IMR-90 (cell line): ENCODE measurements at regions not wholly inside any gene's neighbourhood (a gene's known extent, or its start where the extent isn't known, plus 50 kb on each side); places are given as distances from the start of the nearest gene placed in this dataset.

ENCODE experiments used
- ATAC-seq: fragments of 200-7000 bp; cut with Tn5 transposase; 2 replicates; pipeline ENCODE4 v1.9.1; 2020; ENCODE audit warnings: low read depth, mild to moderate bottlenecking, moderate library complexity
- BruUV-seq: library from RNA; stranded (reverse); fragments of 400-500 nt; replicated peaks from 2 replicates; lab custom pipeline; 2021; lab: Mats Ljungman, UMichigan
- CTCF ChIA-PET: fragments of 300-600 bp; formaldehyde crosslinking; extraction: SDS; loops from one replicate; lab custom pipeline; 2021; ENCODE audit warnings: antibody characterized with exemption; lab: Yijun Ruan, JAX
- POLR2A ChIA-PET: fragments of 300-600 bp; sonication (Branson Sonifier 250); formaldehyde crosslinking; loops from one replicate; lab custom pipeline; 2022; ENCODE audit warnings: antibody characterized with exemption; ENCODE audit not compliant: unreplicated experiment; lab: Charles Lee
- DNase-seq: peaks from one replicate; pipeline ENCODE4 v3.0.0; 2013
- H2AFZ ChIP-seq: replicated peaks from 2 replicates; pipeline ENCODE3; 2013; ENCODE audit warnings: low read length, mild to moderate bottlenecking; ENCODE audit not compliant: poor library complexity
- H2AK5ac ChIP-seq: 2 replicates; pipeline ENCODE4 v1.6.1; 2013; ENCODE audit warnings: low read depth, low read length, inconsistent platforms
- H2AK9ac ChIP-seq: replicated peaks from 2 replicates; pipeline ENCODE3; 2013; ENCODE audit warnings: mild to moderate bottlenecking, low read depth, low read length, moderate library complexity; ENCODE audit not compliant: poor library complexity
- H2BK120ac ChIP-seq: 2 replicates; pipeline ENCODE4 v1.6.1; 2013; ENCODE audit warnings: low read depth, low read length, inconsistent platforms
- H2BK15ac ChIP-seq: 3 replicates; pipeline ENCODE4 v1.6.1; 2013; ENCODE audit warnings: low read depth, low read length, inconsistent platforms
- H2BK20ac ChIP-seq: 2 replicates; pipeline ENCODE4 v1.6.1; 2013; ENCODE audit warnings: low read depth, mild to moderate bottlenecking, inconsistent platforms, low read length, moderate library complexity
- H2BK5ac ChIP-seq: 2 replicates; pipeline ENCODE4 v1.6.1; 2013; ENCODE audit warnings: mild to moderate bottlenecking, low read depth, low read length, inconsistent platforms; ENCODE audit not compliant: poor library complexity, severe bottlenecking
- H3K14ac ChIP-seq: replicated peaks from 2 replicates; pipeline ENCODE4 v1.6.1; 2013; ENCODE audit warnings: low read depth, low read length, inconsistent platforms
- H3K18ac ChIP-seq: 2 replicates; pipeline ENCODE4 v1.6.1; 2013; ENCODE audit warnings: low read depth, low read length, control low read depth
- H3K23ac ChIP-seq: 2 replicates; pipeline ENCODE4 v1.6.1; 2013; ENCODE audit warnings: low read depth, low read length, inconsistent platforms
- H3K27ac ChIP-seq: 2 replicates; pipeline ENCODE4 v1.5.1; 2013; ENCODE audit warnings: mild to moderate bottlenecking, control low read depth, low read length; ENCODE audit not compliant: insufficient read depth
- H3K27me3 ChIP-seq: 2 replicates; pipeline ENCODE4 v1.6.1; 2013; ENCODE audit warnings: low read length; ENCODE audit not compliant: control insufficient read depth, insufficient read depth
- H3K36me3 ChIP-seq: 2 replicates; pipeline ENCODE4 v1.6.1; 2013; ENCODE audit warnings: low read length, mixed read lengths; ENCODE audit not compliant: control insufficient read depth, insufficient read depth
- H3K4ac ChIP-seq: 2 replicates; pipeline ENCODE4 v1.6.1; 2013; ENCODE audit warnings: low read depth, low read length, inconsistent platforms
- H3K4me1 ChIP-seq: 2 replicates; pipeline ENCODE4 v1.6.1; 2013; ENCODE audit warnings: low read length, mixed read lengths; ENCODE audit not compliant: control insufficient read depth, insufficient read depth
- H3K4me2 ChIP-seq: 2 replicates; pipeline ENCODE4 v1.6.1; 2013; ENCODE audit warnings: low read depth, mild to moderate bottlenecking, control low read depth, low read length, moderate library complexity
- H3K4me3 ChIP-seq: 2 replicates; pipeline ENCODE4 v1.5.1; 2013; ENCODE audit warnings: low read depth, mild to moderate bottlenecking, control low read depth, low read length, moderate library complexity; ENCODE audit not compliant: insufficient read depth
- H3K56ac ChIP-seq: 2 replicates; pipeline ENCODE4 v1.6.1; 2013; ENCODE audit warnings: low read length, inconsistent platforms; ENCODE audit not compliant: insufficient read depth; ENCODE audit errors: extremely low read depth
- H3K79me1 ChIP-seq, 2 experiments: 2 replicates each; pipeline ENCODE4 v1.6.1; 2013; ENCODE audit warnings: low read length in 2 of 2, inconsistent platforms in 1 of 2, low read depth in 1 of 2
- H3K9ac ChIP-seq: 2 replicates; pipeline ENCODE4 v1.6.1; 2013; ENCODE audit warnings: low read depth, low read length, control low read depth
- H3K9me1 ChIP-seq: 2 replicates; pipeline ENCODE4 v1.6.1; 2013; ENCODE audit warnings: low read length, inconsistent platforms; ENCODE audit not compliant: insufficient read depth
- H3K9me3 ChIP-seq: 2 replicates; pipeline ENCODE4 v1.6.1; 2013; ENCODE audit warnings: low read length; ENCODE audit not compliant: control insufficient read depth, insufficient read depth
- H4K20me1 ChIP-seq: 2 replicates; pipeline ENCODE4 v1.6.1; 2013; ENCODE audit warnings: low read length, inconsistent platforms; ENCODE audit not compliant: insufficient read depth
- H4K5ac ChIP-seq: 2 replicates; pipeline ENCODE4 v1.6.1; 2013; ENCODE audit warnings: mild to moderate bottlenecking, low read depth, low read length, control low read depth
- H4K8ac ChIP-seq, 2 experiments: 2 replicates each; pipeline ENCODE4 v1.6.1; 2013; ENCODE audit warnings: low read depth in 2 of 2, low read length in 2 of 2, control low read depth in 1 of 2, inconsistent platforms in 1 of 2
- H4K91ac ChIP-seq: 2 replicates; pipeline ENCODE4 v1.6.1; 2013; ENCODE audit warnings: low read depth, low read length, inconsistent platforms; ENCODE audit not compliant: insufficient read depth
- BHLHE40 ChIP-seq: fragments of 150-350 bp; IDR thresholded peaks from 2 replicates; pipeline ENCODE4 v1.6.1; 2016; ENCODE audit warnings: mild to moderate bottlenecking, low read depth, low read length
- CEBPB ChIP-seq: IDR thresholded peaks from 2 replicates; pipeline ENCODE4 v1.6.1; 2012; ENCODE audit warnings: low read depth, low read length, improper control_type of control experiment
- FOS ChIP-seq: fragments of 150-350 bp; IDR thresholded peaks from 2 replicates; pipeline ENCODE4 v1.6.1; 2016; ENCODE audit warnings: low read depth, low read length
- MAFK ChIP-seq: IDR thresholded peaks from 2 replicates; pipeline ENCODE4 v1.6.1; 2012; ENCODE audit warnings: low read depth, low read length, improper control_type of control experiment
- NFE2L2 ChIP-seq: fragments of 150-350 bp; IDR thresholded peaks from 2 replicates; pipeline ENCODE4 v1.6.1; 2016; ENCODE audit warnings: low read depth, mild to moderate bottlenecking, low read length
- POLR2A ChIP-seq: IDR thresholded peaks from 2 replicates; pipeline ENCODE4 v1.6.1; 2012; ENCODE audit warnings: mild to moderate bottlenecking, low read depth, low read length
- RAD21 ChIP-seq: IDR thresholded peaks from 2 replicates; pipeline ENCODE4 v1.6.1; 2012; ENCODE audit warnings: low read length, improper control_type of control experiment
- SMC3 ChIP-seq: fragments of 150-350 bp; IDR thresholded peaks from 2 replicates; pipeline ENCODE4 v1.6.1; 2016; ENCODE audit warnings: low read depth, mild to moderate bottlenecking, antibody characterized with exemption, low read length, moderate library complexity
- USF2 ChIP-seq: fragments of 150-350 bp; IDR thresholded peaks from 2 replicates; pipeline ENCODE4 v1.6.1; 2017; ENCODE audit warnings: mild to moderate bottlenecking, antibody characterized with exemption, low read length, low read depth
- WGBS, 2 experiments: methylation state at CpG; one replicate each; pipeline versions ENCODE4 v1.1.5 to v1.1.7; 2013; ENCODE audit warnings: missing lambda C conversion rate in 2 of 2; ENCODE audit not compliant: insufficient read length in 1 of 2; ENCODE audit errors: extremely low coverage in 2 of 2; 5-methylcytosine and 5-hydroxymethylcytosine counted together
- dilution Hi-C: fragments of 300-500 bp; cut with HindIII; formaldehyde crosslinking; loops from one replicate; pipeline ENCODE4 v1.14.3; 2018; ENCODE audit warnings: low sequenced_read_pairs; ENCODE audit not compliant: unreplicated experiment
- in situ Hi-C: fragments of 300-500 bp; cut with MboI; formaldehyde crosslinking; loops from 3 replicates; pipeline ENCODE4 v1.14.3; 2019; ENCODE audit warnings: low sequenced_read_pairs, inconsistent platforms, mixed read lengths
- intact Hi-C: fragments of 100-400 bp; cut with micrococcal nuclease; formaldehyde crosslinking; loops from 2 replicates; pipeline ENCODE4 v1.10.0; 2022

GRCh38 chr17:13699261-13699660 is 97.5 kb upstream of the HS3ST3A1 start:
- in situ Hi-C loops: no loop called here
- TF ChIP-seq CEBPB (no peak), FOS (no peak), USF2 (no peak), SMC3 (no peak), BHLHE40 (no peak), NFE2L2 (no peak), POLR2A (no peak), RAD21 (no peak), MAFK (no peak)
- ChIA-PET CTCF (no interaction called here), POLR2A (no interaction called here)
- WGBS, 2 experiments: 71% methylated on average over 1 of the region's 2 CpGs; no CpG with 5 or more reads in 1 of the 2 experiments
- no peak for ATAC-seq
- no peaks in the 10 kb centered on the region for H3K79me1 ChIP-seq
- dilution Hi-C loops: no loop called here
- H3K18ac ChIP-seq: no peak overlapping the region
- H3K4me3 ChIP-seq: no peak overlapping the region
- H2BK20ac ChIP-seq: no peak overlapping the region
- H3K4me2 ChIP-seq: no peak overlapping the region
- DNase-seq: no peak
- no peak overlapping the region for H2BK5ac ChIP-seq
- H3K27me3 ChIP-seq: no peaks in the 10 kb centered on the region
- H4K8ac ChIP-seq: no peak overlapping the region
- no peak overlapping the region for H2BK15ac ChIP-seq
- no peak overlapping the region for H2BK120ac ChIP-seq
- H3K9ac ChIP-seq: no peak overlapping the region
- no peaks in the 10 kb centered on the region for H4K20me1 ChIP-seq
- no peak overlapping the region for H3K27ac ChIP-seq
- no peak overlapping the region for H2AK9ac ChIP-seq
- H2AK5ac ChIP-seq: no peak overlapping the region
- H4K91ac ChIP-seq: no peak overlapping the region
- H4K5ac ChIP-seq: no peak overlapping the region
- BruUV-seq: no TSS peak
- no peak overlapping the region for H2AFZ ChIP-seq
- no peaks in the 10 kb centered on the region for H3K9me1 ChIP-seq
- no peak overlapping the region for H3K4ac ChIP-seq
- H3K14ac ChIP-seq: no peak overlapping the region
- H3K4me1 ChIP-seq: peaks cover 2% of the 10 kb centered on the region; the same call in 1 of the 2 replicates
- no peak overlapping the region for H3K23ac ChIP-seq
- H3K36me3 ChIP-seq: no peaks in the 10 kb centered on the region
- intact Hi-C loops: no loop called here
- H3K9me3 ChIP-seq: no peaks in the 10 kb centered on the region
- H3K56ac ChIP-seq: no peak overlapping the region
